Neural progenitor cell (in vitro differentiated cells): ENCODE measurements at regions not wholly inside any gene's neighbourhood (a gene's known extent, or its start where the extent isn't known, plus 50 kb on each side); places are given as distances from the start of the nearest gene placed in this dataset.

Source experiments
- EZH2 ChIP-seq: fragments of 200-600 bp; sonication (generic); IDR thresholded peaks from 2 replicates; pipeline ENCODE4 v1.6.1; 2017; ENCODE audit warnings: antibody characterized with exemption, mild to moderate bottlenecking, moderate library complexity
- EZH2phosphoT487 ChIP-seq: fragments of 200-600 bp; sonication (generic); IDR thresholded peaks from 2 replicates; pipeline ENCODE4 v1.6.1; 2017; ENCODE audit warnings: antibody characterized with exemption
- TF ChIP-seq, protein P1 (sequence below): fragments of 200-600 bp; sonication (generic); IDR thresholded peaks from 2 replicates; pipeline ENCODE4 v1.5.1; 2017; ENCODE audit warnings: antibody characterized with exemption, mild to moderate bottlenecking

DNA sequence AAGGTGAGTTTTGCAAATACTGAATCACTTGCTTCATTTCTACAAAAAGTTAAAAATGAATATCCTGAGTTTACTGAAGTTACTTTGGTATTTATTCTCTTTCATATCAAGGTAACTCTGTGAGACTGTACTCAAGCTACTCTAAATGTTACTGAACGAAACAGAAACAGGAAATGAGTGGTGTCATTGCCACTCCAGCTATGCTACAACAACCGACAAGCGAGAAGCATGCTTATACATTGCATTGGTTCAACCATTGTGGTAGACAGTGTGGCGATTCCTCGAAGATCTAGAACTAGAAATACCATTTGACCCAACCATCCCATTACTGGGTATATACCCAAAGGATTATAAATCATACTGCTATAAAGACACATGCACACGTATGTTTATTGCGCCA is 313.2 kb upstream of the THBS1 start:
- TF ChIP-seq, protein P1, sequence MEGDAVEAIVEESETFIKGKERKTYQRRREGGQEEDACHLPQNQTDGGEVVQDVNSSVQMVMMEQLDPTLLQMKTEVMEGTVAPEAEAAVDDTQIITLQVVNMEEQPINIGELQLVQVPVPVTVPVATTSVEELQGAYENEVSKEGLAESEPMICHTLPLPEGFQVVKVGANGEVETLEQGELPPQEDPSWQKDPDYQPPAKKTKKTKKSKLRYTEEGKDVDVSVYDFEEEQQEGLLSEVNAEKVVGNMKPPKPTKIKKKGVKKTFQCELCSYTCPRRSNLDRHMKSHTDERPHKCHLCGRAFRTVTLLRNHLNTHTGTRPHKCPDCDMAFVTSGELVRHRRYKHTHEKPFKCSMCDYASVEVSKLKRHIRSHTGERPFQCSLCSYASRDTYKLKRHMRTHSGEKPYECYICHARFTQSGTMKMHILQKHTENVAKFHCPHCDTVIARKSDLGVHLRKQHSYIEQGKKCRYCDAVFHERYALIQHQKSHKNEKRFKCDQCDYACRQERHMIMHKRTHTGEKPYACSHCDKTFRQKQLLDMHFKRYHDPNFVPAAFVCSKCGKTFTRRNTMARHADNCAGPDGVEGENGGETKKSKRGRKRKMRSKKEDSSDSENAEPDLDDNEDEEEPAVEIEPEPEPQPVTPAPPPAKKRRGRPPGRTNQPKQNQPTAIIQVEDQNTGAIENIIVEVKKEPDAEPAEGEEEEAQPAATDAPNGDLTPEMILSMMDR: no peak
- TF ChIP-seq EZH2: no peak
- TF ChIP-seq EZH2phosphoT487: no peak
